ENCODE measurements at regions not wholly inside any gene's neighbourhood (a gene's known extent, or its start where the extent isn't known, plus 50 kb on each side); places are given as distances from the start of the nearest gene placed in this dataset.

GRCh38 chr22:48908547-48908946 is 919.1 kb downstream of the BRD1 start:
- Histone ChIP-seq H3K27me3 (ENCODE audit: control insufficient read depth in 3 of 3, insufficient read depth in 3 of 3, low read depth in 1 of 3, low read length in 3 of 3) (no peaks in the 10 kb centered on the region), H2AFZ (ENCODE audit: low read length) (no peak overlapping the region), H3K9ac (ENCODE audit: low read depth, low read length, poor library complexity) (no peak overlapping the region), H3K27ac (replicated peaks; ENCODE audit: low read length) (no peak overlapping the region), H2BK120ac (ENCODE audit: low read depth, low read length) (no peak overlapping the region), H3K9me3 (replicated peaks in 1 of 2; ENCODE audit: control insufficient read depth in 2 of 2, insufficient read depth in 1 of 2, low read depth in 1 of 2, low read length in 2 of 2) (no peaks in the 10 kb centered on the region), H2BK12ac (ENCODE audit: low read length) (no peak overlapping the region), H3K4me3 (ENCODE audit: low read length in 2 of 2) (no peak overlapping the region), H3K36me3 (replicated peaks in 1 of 2; ENCODE audit: control insufficient read depth in 2 of 2, insufficient read depth in 2 of 2, low read length in 2 of 2) (no peaks in the 10 kb centered on the region), H3K79me1 (ENCODE audit: low read depth, low read length) (no peaks in the 10 kb centered on the region), H2BK15ac (ENCODE audit: low read length) (no peak overlapping the region), H4K91ac (ENCODE audit: low read depth, low read length, poor library complexity) (no peak overlapping the region), H3K18ac (ENCODE audit: low read length) (no peak overlapping the region), H2AK5ac (ENCODE audit: low read depth, low read length) (no peak overlapping the region), H3K4me1 (ENCODE audit: control insufficient read depth in 2 of 2, insufficient read depth in 1 of 2, low read depth in 1 of 2, low read length in 2 of 2) (no peaks in the 10 kb centered on the region), H2BK5ac (ENCODE audit: low read length) (no peak overlapping the region), H3K23ac (ENCODE audit: low read depth, low read length, poor library complexity) (no peak overlapping the region), H3K4ac (ENCODE audit: low read length) (no peak overlapping the region), H3K14ac (ENCODE audit: low read length) (no peak overlapping the region), H3K4me2 (ENCODE audit: insufficient read depth, low read length, poor library complexity, severe bottlenecking) (no peak overlapping the region), H4K8ac (ENCODE audit: low read depth, low read length) (no peak overlapping the region)
- no peak for DNase-seq (ENCODE audit: low spot score)
- WGBS, 2 donors (ENCODE audit: extremely low coverage in 2 of 2, insufficient read length in 2 of 2, insufficient replicate concordance in 1 of 2), result no CpG with 5 or more reads among the region's 9 CpGs

GRCh38 chr22:48907591-48907990 is 920.1 kb downstream of the BRD1 start:
- WGBS, 2 donors (ENCODE audit: extremely low coverage in 2 of 2, insufficient read length in 2 of 2, insufficient replicate concordance in 1 of 2), result no CpG with 5 or more reads among the region's 14 CpGs
- H3K27ac ChIP-seq (replicated peaks; ENCODE audit: low read length), result no peak overlapping the region
- no peak overlapping the region for H3K4ac ChIP-seq (ENCODE audit: low read length)
- H2BK5ac ChIP-seq (ENCODE audit: low read length), result no peak overlapping the region
- H3K4me3 ChIP-seq (ENCODE audit: low read length in 2 of 2), result no peak overlapping the region
- H2AFZ ChIP-seq (ENCODE audit: low read length), result no peak overlapping the region
- H3K27me3 ChIP-seq (ENCODE audit: control insufficient read depth in 3 of 3, insufficient read depth in 3 of 3, low read depth in 1 of 3, low read length in 3 of 3), result no peaks in the 10 kb centered on the region
- no peak overlapping the region for H2BK15ac ChIP-seq (ENCODE audit: low read length)
- H3K14ac ChIP-seq (ENCODE audit: low read length), result no peak overlapping the region
- no peak for DNase-seq (ENCODE audit: low spot score)
- no peak overlapping the region for H3K4me2 ChIP-seq (ENCODE audit: insufficient read depth, low read length, poor library complexity, severe bottlenecking)
- no peak overlapping the region for H4K91ac ChIP-seq (ENCODE audit: low read depth, low read length, poor library complexity)
- H3K9me3 ChIP-seq (replicated peaks in 1 of 2; ENCODE audit: control insufficient read depth in 2 of 2, insufficient read depth in 1 of 2, low read depth in 1 of 2, low read length in 2 of 2), result no peaks in the 10 kb centered on the region
- H3K18ac ChIP-seq (ENCODE audit: low read length), result no peak overlapping the region
- no peak overlapping the region for H2AK5ac ChIP-seq (ENCODE audit: low read depth, low read length)
- H2BK12ac ChIP-seq (ENCODE audit: low read length), result no peak overlapping the region
- H2BK120ac ChIP-seq (ENCODE audit: low read depth, low read length), result no peak overlapping the region
- no peaks in the 10 kb centered on the region for H3K79me1 ChIP-seq (ENCODE audit: low read depth, low read length)
- no peaks in the 10 kb centered on the region for H3K4me1 ChIP-seq (ENCODE audit: control insufficient read depth in 2 of 2, insufficient read depth in 1 of 2, low read depth in 1 of 2, low read length in 2 of 2)
- no peak overlapping the region for H4K8ac ChIP-seq (ENCODE audit: low read depth, low read length)
- no peak overlapping the region for H3K9ac ChIP-seq (ENCODE audit: low read depth, low read length, poor library complexity)
- no peaks in the 10 kb centered on the region for H3K36me3 ChIP-seq (replicated peaks in 1 of 2; ENCODE audit: control insufficient read depth in 2 of 2, insufficient read depth in 2 of 2, low read length in 2 of 2)
- no peak overlapping the region for H3K23ac ChIP-seq (ENCODE audit: low read depth, low read length, poor library complexity)

DNA sequence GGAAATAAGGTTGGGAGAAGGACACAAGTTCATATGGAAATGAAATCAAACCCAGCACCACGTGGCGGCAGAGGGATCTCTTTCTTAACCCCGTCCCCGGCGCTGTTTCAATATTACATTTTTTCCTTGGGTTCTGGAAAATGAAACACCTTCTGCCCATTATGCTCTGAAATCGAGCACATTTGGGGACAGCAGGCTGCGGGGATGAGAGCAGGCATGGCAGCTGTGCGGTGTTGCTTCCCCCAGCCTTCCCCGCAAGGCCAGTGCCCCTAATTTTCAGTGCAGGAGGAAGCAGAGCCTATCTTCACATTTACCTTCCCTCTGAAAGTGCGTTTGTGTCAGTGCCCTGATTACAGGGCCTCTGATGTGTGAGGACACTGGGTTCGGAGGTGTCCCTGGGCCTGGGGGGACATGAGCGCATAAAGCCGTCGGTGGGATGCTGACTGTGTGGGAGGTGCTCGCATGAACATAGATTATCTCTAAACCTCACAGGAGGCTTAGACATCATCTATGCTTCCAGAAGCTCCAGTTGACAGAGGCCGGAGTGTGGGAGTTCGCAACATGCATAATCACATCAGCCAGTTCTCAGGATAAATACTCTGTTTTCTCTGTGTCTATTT is 921.3 kb downstream of the BRD1 start:
- H3K4ac ChIP-seq (ENCODE audit: low read length), result no peak overlapping the region
- H2BK15ac ChIP-seq (ENCODE audit: low read length), result no peak overlapping the region
- WGBS, 2 donors (ENCODE audit: extremely low coverage in 2 of 2, insufficient read length in 2 of 2, insufficient replicate concordance in 1 of 2), result no CpG with 5 or more reads among the region's 17 CpGs
- no peak overlapping the region for H3K4me3 ChIP-seq (ENCODE audit: low read length in 2 of 2)
- H4K8ac ChIP-seq (ENCODE audit: low read depth, low read length), result no peak overlapping the region
- H3K9me3 ChIP-seq (replicated peaks in 1 of 2; ENCODE audit: control insufficient read depth in 2 of 2, insufficient read depth in 1 of 2, low read depth in 1 of 2, low read length in 2 of 2), result no peaks in the 10 kb centered on the region
- H2AK5ac ChIP-seq (ENCODE audit: low read depth, low read length), result no peak overlapping the region
- no peaks in the 10 kb centered on the region for H3K27me3 ChIP-seq (ENCODE audit: control insufficient read depth in 3 of 3, insufficient read depth in 3 of 3, low read depth in 1 of 3, low read length in 3 of 3)
- H2BK5ac ChIP-seq (ENCODE audit: low read length), result no peak overlapping the region
- no peak for DNase-seq (ENCODE audit: low spot score)
- H3K4me2 ChIP-seq (ENCODE audit: insufficient read depth, low read length, poor library complexity, severe bottlenecking), result no peak overlapping the region
- no peak overlapping the region for H2BK12ac ChIP-seq (ENCODE audit: low read length)
- no peak overlapping the region for H2BK120ac ChIP-seq (ENCODE audit: low read depth, low read length)
- no peak overlapping the region for H4K91ac ChIP-seq (ENCODE audit: low read depth, low read length, poor library complexity)
- no peak overlapping the region for H3K23ac ChIP-seq (ENCODE audit: low read depth, low read length, poor library complexity)
- no peaks in the 10 kb centered on the region for H3K36me3 ChIP-seq (replicated peaks in 1 of 2; ENCODE audit: control insufficient read depth in 2 of 2, insufficient read depth in 2 of 2, low read length in 2 of 2)
- no peaks in the 10 kb centered on the region for H3K4me1 ChIP-seq (ENCODE audit: control insufficient read depth in 2 of 2, insufficient read depth in 1 of 2, low read depth in 1 of 2, low read length in 2 of 2)
- H3K18ac ChIP-seq (ENCODE audit: low read length), result no peak overlapping the region
- no peak overlapping the region for H3K14ac ChIP-seq (ENCODE audit: low read length)
- no peak overlapping the region for H2AFZ ChIP-seq (ENCODE audit: low read length)
- H3K9ac ChIP-seq (ENCODE audit: low read depth, low read length, poor library complexity), result no peak overlapping the region
- no peak overlapping the region for H3K27ac ChIP-seq (replicated peaks; ENCODE audit: low read length)
- no peaks in the 10 kb centered on the region for H3K79me1 ChIP-seq (ENCODE audit: low read depth, low read length)

DNA sequence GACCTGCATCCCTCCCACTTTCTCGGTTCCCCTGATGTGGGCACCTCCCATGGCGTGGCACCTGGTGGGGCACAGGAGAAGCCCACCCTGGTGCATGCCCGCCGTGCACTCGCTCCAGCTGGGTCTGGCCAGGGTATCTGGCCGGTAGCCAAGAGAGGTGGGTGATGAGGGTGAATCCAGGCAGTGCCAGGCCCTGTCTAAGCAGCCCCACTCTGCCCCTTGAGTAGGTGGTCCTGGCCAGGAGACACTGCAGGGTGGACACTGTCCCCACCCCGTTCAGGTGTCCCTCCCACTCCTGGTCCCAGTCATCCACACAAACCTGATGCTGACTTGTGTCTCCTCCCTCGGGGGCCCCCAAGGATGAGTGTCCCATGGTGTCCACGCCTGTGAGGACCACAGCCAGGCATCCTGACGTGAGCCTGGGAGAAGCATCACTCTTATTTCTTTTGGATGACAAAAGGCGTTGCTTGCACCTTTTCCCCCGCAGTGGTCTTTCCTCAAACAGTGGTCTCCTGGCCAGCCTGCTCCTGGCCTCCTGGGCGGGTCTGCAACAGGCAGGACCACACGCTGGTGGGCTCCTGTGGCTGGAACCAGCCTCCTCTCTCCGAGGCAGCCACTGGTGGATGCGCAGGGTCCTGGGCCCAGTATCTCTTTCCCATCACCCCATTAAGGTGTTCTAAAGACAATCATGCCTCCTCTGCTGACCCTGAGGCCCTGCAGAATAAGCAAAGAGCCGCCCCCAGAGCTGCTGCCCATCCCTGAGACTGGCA is 922.3 kb downstream of the BRD1 start:
- WGBS, 2 donors (ENCODE audit: extremely low coverage in 2 of 2, insufficient read length in 2 of 2, insufficient replicate concordance in 1 of 2), result no CpG with 5 or more reads among the region's 17 CpGs

More for the DNA sequence above, 922.3 kb downstream of the BRD1 start:
- H3K36me3 ChIP-seq (replicated peaks in 1 of 2; ENCODE audit: control insufficient read depth in 2 of 2, insufficient read depth in 2 of 2, low read length in 2 of 2), result no peaks in the 10 kb centered on the region
- no peaks in the 10 kb centered on the region for H3K27me3 ChIP-seq (ENCODE audit: control insufficient read depth in 3 of 3, insufficient read depth in 3 of 3, low read depth in 1 of 3, low read length in 3 of 3)
- no peak overlapping the region for H2AFZ ChIP-seq (ENCODE audit: low read length)
- no peak overlapping the region for H4K8ac ChIP-seq (ENCODE audit: low read depth, low read length)
- H2BK5ac ChIP-seq (ENCODE audit: low read length), result peak overlapping the region; percentile 42
- no peak for DNase-seq (ENCODE audit: low spot score)
- H3K9me3 ChIP-seq (replicated peaks in 1 of 2; ENCODE audit: control insufficient read depth in 2 of 2, insufficient read depth in 1 of 2, low read depth in 1 of 2, low read length in 2 of 2), result no peaks in the 10 kb centered on the region
- H3K18ac ChIP-seq (ENCODE audit: low read length), result peak overlapping the region; percentile 67
- peak overlapping the region; percentile 12 for H3K9ac ChIP-seq (ENCODE audit: low read depth, low read length, poor library complexity)
- H3K14ac ChIP-seq (ENCODE audit: low read length), result no peak overlapping the region
- peak overlapping the region; percentile 51 for H2AK5ac ChIP-seq (ENCODE audit: low read depth, low read length)
- no peaks in the 10 kb centered on the region for H3K4me1 ChIP-seq (ENCODE audit: control insufficient read depth in 2 of 2, insufficient read depth in 1 of 2, low read depth in 1 of 2, low read length in 2 of 2)
- peak overlapping the region; percentile 60 for H2BK15ac ChIP-seq (ENCODE audit: low read length)
- peak overlapping the region; percentile 25 for H3K23ac ChIP-seq (ENCODE audit: low read depth, low read length, poor library complexity)
- H4K91ac ChIP-seq (ENCODE audit: low read depth, low read length, poor library complexity), result no peak overlapping the region
- H3K4me2 ChIP-seq (ENCODE audit: insufficient read depth, low read length, poor library complexity, severe bottlenecking), result no peak overlapping the region
- peak overlapping the region; percentile 55 for H3K4ac ChIP-seq (ENCODE audit: low read length)
- no peak overlapping the region for H2BK120ac ChIP-seq (ENCODE audit: low read depth, low read length)
- H3K4me3 ChIP-seq (ENCODE audit: low read length in 2 of 2), result no peak overlapping the region
- H3K27ac ChIP-seq (replicated peaks; ENCODE audit: low read length), result no peak overlapping the region
- no peaks in the 10 kb centered on the region for H3K79me1 ChIP-seq (ENCODE audit: low read depth, low read length)
- H2BK12ac ChIP-seq (ENCODE audit: low read length), result no peak overlapping the region
